WTC11 (cell line): ENCODE measurements at regions not wholly inside any gene's neighbourhood (a gene's known extent, or its start where the extent isn't known, plus 50 kb on each side); places are given as distances from the start of the nearest gene placed in this dataset.
"Not testable (repeated sequence)": the region's sequence is repeated elsewhere in the genome, so short reads cannot be mapped to it uniquely, and the experiment has no call there.

ENCODE experiments used
- ATAC-seq: fragments of 200-7000 bp; cut with Tn5 transposase; 2 replicates; pipeline ENCODE4 v1.10.0; 2021; ENCODE audit warnings: mild to moderate bottlenecking, moderate library complexity
- CTCF ChIA-PET: fragments of 300-600 bp; sonication (Branson Sonifier 250); formaldehyde crosslinking; loops from one replicate; lab custom pipeline; 2021; ENCODE audit warnings: antibody characterized with exemption; lab: Charles Lee
- POLR2A ChIA-PET: fragments of 350-600 bp; sonication (Branson Sonifier 250); formaldehyde crosslinking; loops from one replicate; lab custom pipeline; 2021; ENCODE audit warnings: antibody characterized with exemption; lab: Charles Lee
- DNase-seq: peaks from one replicate; pipeline ENCODE4 v3.0.0; 2021; ENCODE audit warnings: low spot score
- H3K27ac Mint-ChIP-seq: 2 replicates; pipeline ENCODE4 v1.8.0; 2021; ENCODE audit warnings: mixed read lengths
- H3K27me3 Mint-ChIP-seq: 2 replicates; pipeline ENCODE4 v1.8.0; 2021; ENCODE audit warnings: low read depth, mild to moderate bottlenecking, moderate library complexity, mixed read lengths
- H3K36me3 Mint-ChIP-seq: 2 replicates; pipeline ENCODE4 v1.8.0; 2021; ENCODE audit warnings: mixed read lengths
- H3K4me1 Mint-ChIP-seq: 2 replicates; pipeline ENCODE4 v1.8.0; 2022; ENCODE audit warnings: mixed read lengths
- H3K4me3 Mint-ChIP-seq: 2 replicates; pipeline ENCODE4 v1.8.0; 2021; ENCODE audit warnings: mild to moderate bottlenecking, moderate library complexity, mixed read lengths
- H3K9me3 Mint-ChIP-seq: 2 replicates; pipeline ENCODE4 v1.8.0; 2021; ENCODE audit warnings: mixed read lengths
- ARID4B ChIP-seq: sonication (generic); formaldehyde crosslinking; IDR thresholded peaks from 2 replicates; pipeline ENCODE4 v1.8.0; 2023; ENCODE audit warnings: missing genetic modification reagents, mild to moderate bottlenecking, borderline replicate concordance
- CBFB ChIP-seq: sonication (generic); formaldehyde crosslinking; IDR thresholded peaks from 2 replicates; pipeline ENCODE4 v1.8.1; 2022; ENCODE audit warnings: mild to moderate bottlenecking, low read depth, missing genetic modification reagents
- CREM ChIP-seq: sonication (generic); formaldehyde crosslinking; IDR thresholded peaks from 2 replicates; pipeline ENCODE4 v1.8.1; 2022; ENCODE audit warnings: mild to moderate bottlenecking, missing genetic modification reagents, moderate library complexity
- CTCF ChIP-seq: fragments of 200-600 bp; IDR thresholded peaks from 2 replicates; pipeline ENCODE4 v1.8.0; 2022; ENCODE audit warnings: antibody characterized with exemption
- FOXK1 ChIP-seq: sonication (generic); formaldehyde crosslinking; IDR thresholded peaks from 2 replicates; pipeline ENCODE4 v1.8.0; 2022; ENCODE audit warnings: mild to moderate bottlenecking, moderate library complexity, missing genetic modification reagents
- JUN ChIP-seq: sonication (generic); formaldehyde crosslinking; IDR thresholded peaks from 2 replicates; pipeline ENCODE4 v1.8.0; 2023; ENCODE audit warnings: mild to moderate bottlenecking, missing genetic modification reagents
- NR3C1 ChIP-seq: sonication (generic); formaldehyde crosslinking; conservative IDR thresholded peaks from 2 replicates; pipeline ENCODE4 v1.8.1; 2023; ENCODE audit warnings: low read depth, mild to moderate bottlenecking, missing genetic modification reagents
- PRDM15 ChIP-seq: sonication (generic); formaldehyde crosslinking; IDR thresholded peaks from 2 replicates; pipeline ENCODE4 v1.8.0; 2022; ENCODE audit warnings: missing genetic modification reagents
- PREB ChIP-seq: sonication (generic); formaldehyde crosslinking; IDR thresholded peaks from 2 replicates; pipeline ENCODE4 v1.8.1; 2022; ENCODE audit warnings: mild to moderate bottlenecking, missing genetic modification reagents, moderate library complexity, borderline replicate concordance
- RELA ChIP-seq: sonication (generic); formaldehyde crosslinking; IDR thresholded peaks from 2 replicates; pipeline ENCODE4 v1.8.1; 2022; ENCODE audit warnings: missing genetic modification reagents, mild to moderate bottlenecking, borderline replicate concordance
- SOX15 ChIP-seq: fragments of 250-450 bp; sonication (Bioruptor Pico); IDR thresholded peaks from 2 replicates; pipeline ENCODE4 v1.9.0; 2021; ENCODE audit warnings: mild to moderate bottlenecking
- TCF7 ChIP-seq: sonication (generic); formaldehyde crosslinking; IDR thresholded peaks from 2 replicates; pipeline ENCODE4 v1.8.0; 2022; ENCODE audit warnings: mild to moderate bottlenecking, low read depth, missing genetic modification reagents, moderate library complexity
- TP53 ChIP-seq: sonication (generic); formaldehyde crosslinking; IDR thresholded peaks from 2 replicates; pipeline ENCODE4 v1.8.1; 2023; ENCODE audit warnings: mild to moderate bottlenecking, missing genetic modification reagents
- ZBTB43 ChIP-seq: sonication (generic); formaldehyde crosslinking; IDR thresholded peaks from 2 replicates; pipeline ENCODE4 v1.8.1; 2023; ENCODE audit warnings: mild to moderate bottlenecking, missing genetic modification reagents
- ZNF396 ChIP-seq: fragments of 250-450 bp; sonication (Bioruptor Pico); IDR thresholded peaks from 2 replicates; pipeline ENCODE4 v1.8.0; 2021; ENCODE audit warnings: mild to moderate bottlenecking, moderate library complexity, borderline replicate concordance
- ZNF423 ChIP-seq: fragments of 250-450 bp; sonication (Bioruptor Pico); IDR thresholded peaks from 2 replicates; pipeline ENCODE4 v2.1.2; 2022; ENCODE audit warnings: mild to moderate bottlenecking, moderate library complexity
- ZNF671 ChIP-seq: fragments of 250-450 bp; sonication (Bioruptor Pico); IDR thresholded peaks from 2 replicates; pipeline ENCODE4 v1.8.0; 2021; ENCODE audit warnings: mild to moderate bottlenecking

- H3K4me3 Mint-ChIP-seq, POLR2A ChIA-PET, ATAC-seq, CTCF ChIA-PET, H3K27me3 Mint-ChIP-seq, H3K36me3 Mint-ChIP-seq, DNase-seq, H3K27ac Mint-ChIP-seq, H3K9me3 Mint-ChIP-seq, H3K4me1 Mint-ChIP-seq: not testable (repeated sequence)
Observed at GRCh38 chr5:72702105-72702504, 114.4 kb upstream of the TNPO1 start.

GRCh38 chr5:72698481-72698880 is 118.0 kb upstream of the TNPO1 start:
- CTCF ChIA-PET, result no interaction called here
- Mint-ChIP-seq H3K4me3 (no peak overlapping the region), H3K36me3 (no peaks in the 10 kb centered on the region), H3K27ac (no peak overlapping the region), H3K4me1 (peaks cover 9% of the 10 kb centered on the region), H3K9me3 (peaks cover 10% of the 10 kb centered on the region), H3K27me3 (no peaks in the 10 kb centered on the region)
- POLR2A ChIA-PET, result no interaction called here
- TF ChIP-seq ZNF671 (CRISPR knock-in tag), result no peak
- TF ChIP-seq FOXK1, result no peak
- TF ChIP-seq JUN (CRISPR knock-in tag), result no peak
- no peak for TF ChIP-seq ZBTB43 (CRISPR knock-in tag)
- TF ChIP-seq PRDM15 (CRISPR knock-in tag), result no peak
- TF ChIP-seq ARID4B (CRISPR knock-in tag), result no peak
- TF ChIP-seq NR3C1 (CRISPR knock-in tag), result no peak
- no peak for TF ChIP-seq RELA (CRISPR knock-in tag)
- no peak for TF ChIP-seq ZNF396 (CRISPR knock-in tag)
- TF ChIP-seq SOX15 (CRISPR knock-in tag), result no peak
- TF ChIP-seq CTCF, result no peak
- TF ChIP-seq TP53 (CRISPR knock-in tag), result no peak
- no peak for TF ChIP-seq CBFB (CRISPR knock-in tag)
- TF ChIP-seq PREB (CRISPR knock-in tag), result no peak
- no peak for TF ChIP-seq TCF7 (CRISPR knock-in tag)
- no peak for TF ChIP-seq ZNF423
- TF ChIP-seq CREM (CRISPR knock-in tag), result no peak
- DNase-seq (no peak), ATAC-seq (no peak)
